HEK293 (cell line): ENCODE measurements at regions not wholly inside any gene's neighbourhood (a gene's known extent, or its start where the extent isn't known, plus 50 kb on each side); places are given as distances from the start of the nearest gene placed in this dataset.
"Not testable (repeated sequence)": the region's sequence is repeated elsewhere in the genome, so short reads cannot be mapped to it uniquely, and the experiment has no call there.

Experiments used
- CTCF ChIA-PET: fragments of 350-600 bp; formaldehyde crosslinking; extraction: SDS; loops from one replicate; lab custom pipeline; 2021; ENCODE audit warnings: antibody characterized with exemption; lab: Yijun Ruan, JAX
- POLR2A ChIA-PET: fragments of 300-600 bp; formaldehyde crosslinking; extraction: SDS; loops from one replicate; lab custom pipeline; 2020; ENCODE audit warnings: antibody characterized with exemption, inconsistent platforms; lab: Yijun Ruan, JAX
- H3K27ac ChIP-seq: fragments of 200-500 bp; sonication (Bioruptor generic); 2 replicates; pipeline ENCODE4 v1.5.1; 2014; ENCODE audit warnings: low read depth, low read length, control low read depth, inconsistent platforms; ENCODE audit errors: extremely low read depth
- H3K36me3 ChIP-seq, 2 experiments: fragments of 200-500 bp in 1 of 2; sonication (Bioruptor generic) in 1 of 2; 1 replicate in 1 of 2; 2 replicates in 1 of 2; pipeline ENCODE4 v1.5.1; 2014 to 2017; ENCODE audit warnings: inconsistent platforms in 2 of 2, low read length in 2 of 2; ENCODE audit not compliant: control insufficient read depth in 2 of 2, insufficient read depth in 1 of 2
- H3K4me1 ChIP-seq: fragments of 200-500 bp; sonication (Bioruptor generic); 2 replicates; pipeline ENCODE4 v1.5.1; 2014; ENCODE audit warnings: mild to moderate bottlenecking, low read length, inconsistent platforms; ENCODE audit not compliant: control insufficient read depth, insufficient read depth
- H3K4me3 ChIP-seq: 2 replicates; pipeline ENCODE4 v1.5.1; 2011; ENCODE audit warnings: low read depth, mild to moderate bottlenecking, control low read depth, low read length, moderate library complexity
- H3K9me3 ChIP-seq: fragments of 200-500 bp; sonication (Bioruptor generic); 2 replicates; pipeline ENCODE4 v1.5.1; 2014; ENCODE audit warnings: low read depth, low read length, inconsistent platforms; ENCODE audit not compliant: control insufficient read depth, insufficient read depth
- CTCF ChIP-seq: fragments of 450-650 bp; formaldehyde crosslinking; IDR thresholded peaks from 2 replicates; pipeline ENCODE4 v1.5.1; 2016; ENCODE audit warnings: missing biosample characterization, missing genetic modification characterization
- KLF17 ChIP-seq: fragments of 450-650 bp; formaldehyde crosslinking; IDR thresholded peaks from 2 replicates; pipeline ENCODE4 v1.5.1; 2016; ENCODE audit warnings: missing biosample characterization, missing genetic modification characterization
- REPIN1 ChIP-seq: fragments of 450-650 bp; formaldehyde crosslinking; IDR thresholded peaks from 2 replicates; pipeline ENCODE4 v1.5.1; 2017; ENCODE audit warnings: missing biosample characterization, missing genetic modification characterization, low read depth
- ZFP37 ChIP-seq: fragments of 450-650 bp; formaldehyde crosslinking; IDR thresholded peaks from 2 replicates; pipeline ENCODE4 v1.5.1; 2016; ENCODE audit warnings: missing biosample characterization, missing genetic modification characterization
- ZNF148 ChIP-seq: fragments of 450-650 bp; formaldehyde crosslinking; IDR thresholded peaks from 2 replicates; pipeline ENCODE4 v1.5.0; 2017; ENCODE audit warnings: missing biosample characterization, missing genetic modification characterization, borderline replicate concordance
- ZNF155 ChIP-seq: fragments of 450-650 bp; formaldehyde crosslinking; IDR thresholded peaks from 2 replicates; pipeline ENCODE4 v1.5.1; 2016; ENCODE audit warnings: missing biosample characterization, missing genetic modification characterization
- ZNF175 ChIP-seq: fragments of 450-650 bp; formaldehyde crosslinking; IDR thresholded peaks from 2 replicates; pipeline ENCODE4 v1.5.1; 2016; ENCODE audit warnings: missing biosample characterization, missing genetic modification characterization
- ZNF18 ChIP-seq: fragments of 450-650 bp; formaldehyde crosslinking; IDR thresholded peaks from 2 replicates; pipeline ENCODE4 v1.5.1; 2016; ENCODE audit warnings: missing biosample characterization, missing genetic modification characterization
- ZNF2 ChIP-seq: fragments of 450-650 bp; formaldehyde crosslinking; IDR thresholded peaks from 2 replicates; pipeline ENCODE4 v1.5.1; 2016; ENCODE audit warnings: missing biosample characterization, missing genetic modification characterization
- ZNF362 ChIP-seq: fragments of 450-650 bp; formaldehyde crosslinking; IDR thresholded peaks from 2 replicates; pipeline ENCODE4 v1.5.1; 2016; ENCODE audit warnings: missing biosample characterization, missing genetic modification characterization
- ZNF404 ChIP-seq: fragments of 450-650 bp; formaldehyde crosslinking; IDR thresholded peaks from 2 replicates; pipeline ENCODE4 v1.5.1; 2017; ENCODE audit warnings: missing biosample characterization, missing genetic modification characterization
- ZNF426 ChIP-seq: fragments of 450-650 bp; formaldehyde crosslinking; IDR thresholded peaks from 2 replicates; pipeline ENCODE4 v1.5.1; 2017; ENCODE audit warnings: missing biosample characterization, missing genetic modification characterization, mild to moderate bottlenecking, inconsistent platforms, moderate library complexity
- ZNF501 ChIP-seq: fragments of 450-650 bp; formaldehyde crosslinking; IDR thresholded peaks from 2 replicates; pipeline ENCODE4 v1.5.1; 2016; ENCODE audit warnings: missing biosample characterization, missing genetic modification characterization
- ZNF544 ChIP-seq: fragments of 450-650 bp; formaldehyde crosslinking; IDR thresholded peaks from 2 replicates; pipeline ENCODE4 v1.5.0; 2017; ENCODE audit warnings: missing biosample characterization, missing genetic modification characterization
- ZNF548 ChIP-seq: fragments of 450-650 bp; formaldehyde crosslinking; IDR thresholded peaks from 2 replicates; pipeline ENCODE4 v1.5.1; 2016; ENCODE audit warnings: missing biosample characterization, missing genetic modification characterization
- ZNF629 ChIP-seq: fragments of 450-650 bp; formaldehyde crosslinking; IDR thresholded peaks from 2 replicates; pipeline ENCODE4 v1.5.1; 2017; ENCODE audit warnings: missing biosample characterization, missing genetic modification characterization
- ZNF660 ChIP-seq: fragments of 450-650 bp; IDR thresholded peaks from 2 replicates; pipeline ENCODE4 v1.5.1; 2018; ENCODE audit warnings: missing biosample characterization, mild to moderate bottlenecking, missing genetic modification characterization
- ZSCAN30 ChIP-seq: fragments of 450-650 bp; IDR thresholded peaks from 2 replicates; pipeline ENCODE4 v1.5.1; 2018; ENCODE audit warnings: missing biosample characterization, mild to moderate bottlenecking, missing genetic modification characterization, moderate library complexity

GRCh38 chrX:96561129-96561528 lies 123.5 kb upstream of the DIAPH2 start:
- CTCF ChIA-PET, H3K4me1 ChIP-seq, H3K4me3 ChIP-seq, POLR2A ChIA-PET, H3K27ac ChIP-seq, H3K9me3 ChIP-seq, H3K36me3 ChIP-seq: not testable (repeated sequence)

GRCh38 chrX:96563646-96564045 lies 121.0 kb upstream of the DIAPH2 start:
- POLR2A ChIA-PET: no interaction called here
- Histone ChIP-seq H3K9me3 (no peaks in the 10 kb centered on the region), H3K4me3 (no peak overlapping the region), H3K4me1 (no peaks in the 10 kb centered on the region), H3K27ac (no peak overlapping the region), H3K36me3 (no peaks in the 10 kb centered on the region)
- CTCF ChIA-PET: no interaction called here
- TF ChIP-seq ZNF18 (no peak), ZNF2 (tag by site-specific recombination) (no peak), ZNF155 (tag by site-specific recombination) (no peak), REPIN1 (tag by site-specific recombination) (no peak), ZNF544 (no peak), ZSCAN30 (tag by site-specific recombination) (no peak), ZNF660 (tag by site-specific recombination) (no peak), ZNF548 (tag by site-specific recombination) (no peak), ZNF404 (tag by site-specific recombination) (no peak), ZNF426 (no peak), ZNF362 (tag by site-specific recombination) (no peak), ZNF148 (tag by site-specific recombination) (no peak), ZNF175 (tag by site-specific recombination) (no peak), ZNF501 (tag by site-specific recombination) (no peak), CTCF (tag by site-specific recombination) (no peak), KLF17 (tag by site-specific recombination) (no peak), ZNF629 (tag by site-specific recombination) (no peak), ZFP37 (tag by site-specific recombination) (no peak)
